GM12891 (cell line): ENCODE measurements at regions not wholly inside any gene's neighbourhood (a gene's known extent, or its start where the extent isn't known, plus 50 kb on each side); places are given as distances from the start of the nearest gene placed in this dataset.

Experiments used
- POLR2A ChIP-seq: IDR thresholded peaks from 2 replicates; pipeline ENCODE4 v1.6.1; 2011; ENCODE audit warnings: low read depth, low read length, control low read depth
- POLR2AphosphoS5 ChIP-seq: IDR thresholded peaks from 2 replicates; pipeline ENCODE4 v1.6.1; 2011; ENCODE audit warnings: low read depth, low read length, control low read depth
- POU2F2 ChIP-seq: IDR thresholded peaks from 2 replicates; pipeline ENCODE4 v1.6.1; 2011; ENCODE audit warnings: low read depth, mild to moderate bottlenecking, control low read depth, low read length, moderate library complexity
- SPI1 ChIP-seq: IDR thresholded peaks from 2 replicates; pipeline ENCODE4 v1.6.1; 2011; ENCODE audit warnings: low read depth, low read length, control low read depth
- TAF1 ChIP-seq: IDR thresholded peaks from 2 replicates; pipeline ENCODE4 v1.6.1; 2011; ENCODE audit warnings: low read depth, low read length, control low read depth

DNA sequence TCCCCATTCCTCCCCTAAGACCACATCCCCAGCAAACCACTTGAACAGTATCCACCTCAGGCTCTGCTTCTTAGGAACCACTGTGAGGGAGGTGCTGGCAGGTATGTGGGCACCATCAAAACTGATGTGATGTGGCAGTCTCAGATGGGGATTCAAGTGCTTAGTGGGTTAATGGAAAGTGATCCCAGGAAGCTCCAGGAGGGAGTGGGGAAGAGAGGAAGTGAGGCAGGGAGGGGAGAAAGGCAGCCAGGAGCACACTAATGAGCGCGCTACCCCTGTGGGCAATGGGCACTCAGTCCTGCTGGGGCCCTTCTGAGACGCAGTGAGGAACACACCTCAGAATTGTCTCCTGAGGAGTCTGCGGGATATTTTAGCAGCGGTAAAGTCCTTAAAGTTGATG is 263.1 kb upstream of the MOCS1 start:
- TF ChIP-seq SPI1 = no peak
- TF ChIP-seq POLR2AphosphoS5 = no peak
- TF ChIP-seq POLR2A = no peak
- no peak for TF ChIP-seq TAF1
- no peak for TF ChIP-seq POU2F2
